ENCODE measurements at regions not wholly inside any gene's neighbourhood (a gene's known extent, or its start where the extent isn't known, plus 50 kb on each side); places are given as distances from the start of the nearest gene placed in this dataset.

GRCh38 chr13:53124623-53125022 lies 96.0 kb downstream of the OLFM4 start:
- TF ChIP-seq, protein P1, sequence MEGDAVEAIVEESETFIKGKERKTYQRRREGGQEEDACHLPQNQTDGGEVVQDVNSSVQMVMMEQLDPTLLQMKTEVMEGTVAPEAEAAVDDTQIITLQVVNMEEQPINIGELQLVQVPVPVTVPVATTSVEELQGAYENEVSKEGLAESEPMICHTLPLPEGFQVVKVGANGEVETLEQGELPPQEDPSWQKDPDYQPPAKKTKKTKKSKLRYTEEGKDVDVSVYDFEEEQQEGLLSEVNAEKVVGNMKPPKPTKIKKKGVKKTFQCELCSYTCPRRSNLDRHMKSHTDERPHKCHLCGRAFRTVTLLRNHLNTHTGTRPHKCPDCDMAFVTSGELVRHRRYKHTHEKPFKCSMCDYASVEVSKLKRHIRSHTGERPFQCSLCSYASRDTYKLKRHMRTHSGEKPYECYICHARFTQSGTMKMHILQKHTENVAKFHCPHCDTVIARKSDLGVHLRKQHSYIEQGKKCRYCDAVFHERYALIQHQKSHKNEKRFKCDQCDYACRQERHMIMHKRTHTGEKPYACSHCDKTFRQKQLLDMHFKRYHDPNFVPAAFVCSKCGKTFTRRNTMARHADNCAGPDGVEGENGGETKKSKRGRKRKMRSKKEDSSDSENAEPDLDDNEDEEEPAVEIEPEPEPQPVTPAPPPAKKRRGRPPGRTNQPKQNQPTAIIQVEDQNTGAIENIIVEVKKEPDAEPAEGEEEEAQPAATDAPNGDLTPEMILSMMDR (IDR thresholded peaks at IDR 0.05; ENCODE audit: low read depth, low read length) = no peak
- H3K9me3 ChIP-seq (ENCODE audit: control insufficient read depth, insufficient read depth, low read length) = no peaks in the 10 kb centered on the region; the same call in 1 of the 2 replicates
- CTCF ChIA-PET = interaction anchor here (0.5 to 0.6 kb wide), 2 partner anchors 78 to 128 kb away, joined by 4 to 6 read pairs; no protein-coding TSS in a partner anchor

GRCh38 chr13:53126841-53127245 lies 98.2 kb downstream of the OLFM4 start:
- DNase-seq (ENCODE audit: low read depth, low spot score) = no peak
- ChIA-PET CTCF (interaction anchor here (1.8 kb wide), 1 partner anchor 25 kb away, joined by 8 read pairs; no protein-coding TSS in a partner anchor), POLR2A (no interaction called here)
- TF ChIP-seq, protein P1 (IDR thresholded peaks at IDR 0.05; ENCODE audit: low read depth, low read length) = no peak
- no peak overlapping the region for H3K27ac ChIP-seq (ENCODE audit: low read depth, low read length)
- H3K27me3 ChIP-seq (ENCODE audit: control insufficient read depth, insufficient read depth, low read length) = no peaks in the 10 kb centered on the region
- H3K4me3 ChIP-seq (ENCODE audit: low read depth, low read length) = no peak overlapping the region
- H3K9me3 ChIP-seq (ENCODE audit: control insufficient read depth, insufficient read depth, low read length) = no peaks in the 10 kb centered on the region; the same call in 1 of the 2 replicates

More at GRCh38 chr13:53124623-53125022, 96.0 kb downstream of the OLFM4 start:
- Histone ChIP-seq H3K4me3 (ENCODE audit: low read depth, low read length) (no peak overlapping the region), H3K27ac (ENCODE audit: low read depth, low read length) (no peak overlapping the region), H3K27me3 (ENCODE audit: control insufficient read depth, insufficient read depth, low read length) (no peaks in the 10 kb centered on the region)
- POLR2A ChIA-PET = no interaction called here
- no peak for DNase-seq (ENCODE audit: low read depth, low spot score)

DNA sequence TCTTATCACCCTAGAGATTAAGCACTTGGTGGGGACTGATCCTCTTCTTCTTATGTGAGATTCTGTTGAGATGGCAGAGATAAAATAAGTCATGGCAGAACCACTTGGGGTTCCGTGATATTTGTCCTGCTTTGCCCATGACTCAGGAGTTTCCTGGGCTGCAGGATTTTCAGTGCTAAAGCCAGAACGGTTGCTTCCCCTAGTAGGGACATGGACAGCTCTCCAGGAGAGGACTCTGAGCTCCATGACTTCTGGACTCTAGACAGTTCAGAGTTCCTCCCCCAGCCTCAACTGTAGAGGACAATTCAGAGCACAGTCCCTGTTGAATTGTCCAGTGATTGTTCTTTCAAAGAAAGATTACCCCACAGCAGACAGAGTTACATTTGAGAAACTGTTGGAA lies 98.8 kb downstream of the OLFM4 start:
- TF ChIP-seq, protein P1 (IDR thresholded peaks at IDR 0.05; ENCODE audit: low read depth, low read length) = no peak
- Histone ChIP-seq H3K4me3 (ENCODE audit: low read depth, low read length) (no peak overlapping the region), H3K27me3 (ENCODE audit: control insufficient read depth, insufficient read depth, low read length) (no peaks in the 10 kb centered on the region), H3K27ac (ENCODE audit: low read depth, low read length) (no peak overlapping the region), H3K9me3 (ENCODE audit: control insufficient read depth, insufficient read depth, low read length) (no peaks in the 10 kb centered on the region; the same call in 1 of the 2 replicates)
- CTCF ChIA-PET = interaction anchor here (1.8 kb wide), 1 partner anchor 25 kb away, joined by 8 read pairs; no protein-coding TSS in a partner anchor
- DNase-seq (ENCODE audit: low read depth, low spot score) = no peak
- POLR2A ChIA-PET = no interaction called here

DNA sequence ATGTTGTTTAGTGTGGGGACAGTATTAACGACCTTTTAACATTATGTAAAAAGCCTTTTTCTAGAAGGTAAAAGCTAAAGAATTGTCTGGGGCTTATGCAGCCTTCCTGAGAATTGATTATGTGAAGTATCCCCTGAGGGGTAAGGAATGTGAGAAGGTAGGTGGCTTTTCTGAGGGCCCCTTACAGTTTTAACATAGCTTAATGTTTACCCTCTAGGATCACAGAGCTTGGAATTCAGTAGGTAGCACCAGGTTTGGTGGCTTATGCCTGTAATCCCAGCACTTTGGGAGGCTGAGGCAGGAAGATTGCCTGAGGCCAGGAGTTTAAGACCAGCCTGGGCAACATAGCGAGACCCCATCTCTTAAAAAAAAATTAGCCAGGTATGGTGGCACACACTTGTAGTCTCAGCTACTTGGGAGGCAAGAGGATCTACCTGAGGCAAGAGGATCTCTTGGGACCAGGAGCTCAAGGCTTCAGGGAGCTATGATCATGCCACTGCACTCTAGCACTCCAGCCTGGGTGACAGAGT lies 101.3 kb downstream of the OLFM4 start:
- Histone ChIP-seq H3K4me3 (ENCODE audit: low read depth, low read length) (no peak overlapping the region), H3K9me3 (ENCODE audit: control insufficient read depth, insufficient read depth, low read length) (no peaks in the 10 kb centered on the region), H3K27me3 (ENCODE audit: control insufficient read depth, insufficient read depth, low read length) (no peaks in the 10 kb centered on the region), H3K27ac (ENCODE audit: low read depth, low read length) (no peak overlapping the region)
- no peak for DNase-seq (ENCODE audit: low read depth, low spot score)
- TF ChIP-seq, protein P1 (IDR thresholded peaks at IDR 0.05; ENCODE audit: low read depth, low read length) = no peak
- CTCF ChIA-PET = interaction anchor here (1.1 to 1.4 kb wide), 3 partner anchors 22 to 162 kb away, joined by 3 to 7 read pairs (median 6); no protein-coding TSS in a partner anchor
- POLR2A ChIA-PET = no interaction called here

DNA sequence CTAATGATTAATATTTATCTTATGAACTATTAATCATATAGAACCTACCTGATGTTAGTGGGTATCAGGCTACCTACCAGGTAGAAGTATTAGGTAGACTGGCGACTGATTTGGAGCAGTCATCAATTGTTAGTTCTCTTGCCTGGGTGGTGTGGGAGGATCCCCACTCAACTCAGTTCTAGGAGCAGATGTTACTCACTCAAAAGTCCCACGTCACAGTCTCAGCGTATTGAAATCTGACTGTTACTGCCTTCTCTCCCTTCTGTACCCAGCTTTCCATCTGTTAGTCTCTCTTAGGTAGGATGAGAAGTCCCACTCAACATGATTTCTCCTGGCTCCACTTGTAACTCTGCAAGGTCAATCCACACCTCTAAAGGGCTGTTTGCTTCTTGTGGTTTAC lies 102.7 kb downstream of the OLFM4 start:
- Histone ChIP-seq H3K27ac (ENCODE audit: low read depth, low read length) (no peak overlapping the region), H3K9me3 (ENCODE audit: control insufficient read depth, insufficient read depth, low read length) (no peaks in the 10 kb centered on the region), H3K27me3 (ENCODE audit: control insufficient read depth, insufficient read depth, low read length) (no peaks in the 10 kb centered on the region), H3K4me3 (ENCODE audit: low read depth, low read length) (no peak overlapping the region)
- DNase-seq (ENCODE audit: low read depth, low spot score) = no peak
- TF ChIP-seq, protein P1 (IDR thresholded peaks at IDR 0.05; ENCODE audit: low read depth, low read length) = no peak
- ChIA-PET POLR2A (no interaction called here), CTCF (no interaction called here)

Data from AG04450 (cell line).